HepG2 (cell line): ENCODE measurements at regions not wholly inside any gene's neighbourhood (a gene's known extent, or its start where the extent isn't known, plus 50 kb on each side); places are given as distances from the start of the nearest gene placed in this dataset.

Experiments
- ATAC-seq: fragments of 200-7000 bp; cut with Tn5 transposase; 3 replicates; pipeline ENCODE4 v1.9.1; 2020; ENCODE audit warnings: mild to moderate bottlenecking, moderate library complexity
- BruUV-seq: library from RNA; stranded (reverse); fragments of 400-500 nt; replicated peaks from 2 replicates; lab custom pipeline; 2021; lab: Mats Ljungman, UMichigan
- CTCF ChIA-PET: fragments of 300-600 bp; formaldehyde crosslinking; extraction: SDS; loops from one replicate; lab custom pipeline; 2021; ENCODE audit warnings: low total read pairs, inconsistent platforms, low intra/inter-chr PET ratio; lab: Yijun Ruan, JAX
- POLR2A ChIA-PET: fragments of 350-600 bp; sonication (Branson Sonifier 250); formaldehyde crosslinking; loops from one replicate; lab custom pipeline; 2020; ENCODE audit warnings: antibody characterized with exemption, inconsistent platforms; lab: Yijun Ruan, JAX
- DNase-seq: peaks from one replicate; pipeline ENCODE4 v3.0.0-alpha.2; 2015; ENCODE audit warnings: low spot score
- FAIRE-seq: peaks from 3 replicates; lab custom pipeline; 2011; peaks lifted over from hg19 to GRCh38; lab: Jason Lieb, UNC
- H2AFZ ChIP-seq: one replicate; pipeline ENCODE4 v1.6.1; 2011; ENCODE audit warnings: low read length, inconsistent platforms
- H3K27ac ChIP-seq: fragments of 300-600 bp; 3 replicates; pipeline ENCODE4 v1.8.0; 2011; ENCODE audit warnings: mixed run types, mild to moderate bottlenecking, mixed read lengths, low read length, inconsistent platforms; ENCODE audit not compliant: insufficient read depth; ENCODE audit errors: extremely low read length
- H3K27me3 ChIP-seq, 2 experiments: fragments of 200-600 bp in 1 of 2; 2 replicates in 1 of 2; 3 replicates in 1 of 2; pipeline versions ENCODE4 v1.6.0 to v1.8.0; 2011; ENCODE audit warnings: low read length in 2 of 2, mild to moderate bottlenecking in 2 of 2, moderate library complexity in 2 of 2, inconsistent platforms in 1 of 2; ENCODE audit not compliant: insufficient read depth in 2 of 2, control insufficient read depth in 1 of 2
- H3K36me3 ChIP-seq, 2 experiments: fragments of 200-600 bp in 1 of 2; replicated peaks in 1 of 2; 2 replicates in 1 of 2; 3 replicates in 1 of 2; pipeline versions ENCODE4 v1.5.1 to v1.8.0; 2011; ENCODE audit warnings: low read length in 2 of 2, inconsistent platforms in 1 of 2; ENCODE audit not compliant: insufficient read depth in 2 of 2, control insufficient read depth in 1 of 2
- H3K4me1 ChIP-seq: 2 replicates; pipeline ENCODE4 v1.5.1; 2012; ENCODE audit warnings: low read length, inconsistent platforms; ENCODE audit not compliant: insufficient read depth
- H3K4me2 ChIP-seq: 2 replicates; pipeline ENCODE4 v1.6.0; 2011; ENCODE audit warnings: low read depth, low read length, inconsistent platforms
- H3K4me3 ChIP-seq, 3 experiments: fragments of 200-600 bp in 1 of 3; sonication (generic), shearing (Covaris generic) in 1 of 3; replicated peaks in 1 of 3; 2 replicates each; pipeline ENCODE4 v1.5.1; 2011 to 2016; ENCODE audit warnings: low read length in 3 of 3, inconsistent platforms in 2 of 3, low read depth in 2 of 3, mild to moderate bottlenecking in 2 of 3, control low read depth in 1 of 3, mixed read lengths in 1 of 3; ENCODE audit not compliant: insufficient read depth in 1 of 3
- H3K79me2 ChIP-seq: one replicate; pipeline ENCODE4 v1.6.1; 2011; ENCODE audit warnings: low read length, inconsistent platforms; ENCODE audit not compliant: insufficient read depth
- H3K9ac ChIP-seq: 2 replicates; pipeline ENCODE4 v1.6.0; 2011; ENCODE audit warnings: mild to moderate bottlenecking, low read depth, low read length, inconsistent platforms; ENCODE audit not compliant: insufficient read depth
- H3K9me3 ChIP-seq: 2 replicates; pipeline ENCODE4 v1.5.1; 2012; ENCODE audit warnings: mild to moderate bottlenecking, low read length
- H4K20me1 ChIP-seq: 2 replicates; pipeline ENCODE4 v1.6.0; 2011; ENCODE audit warnings: inconsistent platforms, mild to moderate bottlenecking, low read length, moderate library complexity; ENCODE audit not compliant: insufficient read depth
- CCDC6 ChIP-seq: sonication (generic); formaldehyde crosslinking; IDR thresholded peaks from 2 replicates; pipeline ENCODE4 v1.8.1; 2022; ENCODE audit warnings: mild to moderate bottlenecking, missing genetic modification reagents, moderate library complexity
- CENPBD1 ChIP-seq: sonication (generic); formaldehyde crosslinking; IDR thresholded peaks from 2 replicates; pipeline ENCODE4 v1.8.0; 2022; ENCODE audit warnings: missing genetic modification reagents, low read depth, mild to moderate bottlenecking, borderline replicate concordance
- FLYWCH1 ChIP-seq: sonication (generic); formaldehyde crosslinking; IDR thresholded peaks from 2 replicates; pipeline ENCODE4 v1.8.1; 2023; ENCODE audit warnings: mild to moderate bottlenecking, missing genetic modification reagents
- JUND ChIP-seq: sonication (generic); formaldehyde crosslinking; IDR thresholded peaks from 2 replicates; pipeline ENCODE4 v1.8.0; 2022; ENCODE audit warnings: mild to moderate bottlenecking, missing genetic modification reagents
- KMT2B ChIP-seq: IDR thresholded peaks from 2 replicates; pipeline ENCODE4 v1.6.1; 2016; ENCODE audit warnings: missing genetic modification reagents, missing compliant biosample characterization
- NR3C1 ChIP-seq: sonication (generic); formaldehyde crosslinking; IDR thresholded peaks from 2 replicates; pipeline ENCODE4 v1.4.0; 2020; ENCODE audit warnings: missing genetic modification reagents
- TBX3 ChIP-seq: fragments of 450-650 bp; IDR thresholded peaks from 2 replicates; pipeline ENCODE4 v1.6.1; 2017; ENCODE audit warnings: antibody characterized with exemption, mild to moderate bottlenecking, inconsistent platforms, borderline replicate concordance
- ZBTB44 ChIP-seq: sonication (generic); formaldehyde crosslinking; IDR thresholded peaks from 2 replicates; pipeline ENCODE4 v1.4.0; 2020; ENCODE audit warnings: missing genetic modification reagents
- ZIK1 ChIP-seq: sonication (generic); formaldehyde crosslinking; IDR thresholded peaks from 2 replicates; pipeline ENCODE4 v1.5.0; 2020; ENCODE audit warnings: mild to moderate bottlenecking, low read depth, missing genetic modification reagents, borderline replicate concordance
- ZMYM4 ChIP-seq: sonication (generic); formaldehyde crosslinking; IDR thresholded peaks from 2 replicates; pipeline ENCODE4 v1.8.1; 2023; ENCODE audit warnings: mild to moderate bottlenecking, missing genetic modification reagents
- ZNF12 ChIP-seq: sonication (generic); formaldehyde crosslinking; IDR thresholded peaks from 2 replicates; pipeline ENCODE4 v1.5.0; 2020; ENCODE audit warnings: missing genetic modification reagents
- ZNF20 ChIP-seq: sonication (generic); formaldehyde crosslinking; IDR thresholded peaks from 2 replicates; pipeline ENCODE4 v1.4.0; 2020; ENCODE audit warnings: mild to moderate bottlenecking, moderate library complexity, missing genetic modification reagents
- ZNF33A ChIP-seq: sonication (generic); formaldehyde crosslinking; IDR thresholded peaks from 2 replicates; pipeline ENCODE4 v1.5.1; 2020; ENCODE audit warnings: missing genetic modification reagents, mild to moderate bottlenecking, moderate library complexity, borderline replicate concordance
- ZNF564 ChIP-seq: sonication (generic); formaldehyde crosslinking; IDR thresholded peaks from 2 replicates; pipeline ENCODE4 v1.8.1; 2023; ENCODE audit warnings: mild to moderate bottlenecking, missing genetic modification reagents
- ZNF7 ChIP-seq: IDR thresholded peaks from 2 replicates; pipeline ENCODE4 v1.6.1; 2016; ENCODE audit warnings: missing biosample characterization, missing genetic modification reagents
- ZNF790 ChIP-seq: sonication (generic); formaldehyde crosslinking; IDR thresholded peaks from 2 replicates; pipeline ENCODE4 v1.8.0; 2022; ENCODE audit warnings: missing genetic modification reagents, mild to moderate bottlenecking, borderline replicate concordance
- WGBS: methylation state at CpG from one replicate; pipeline ENCODE4 v1.1.6; 2017; ENCODE audit warnings: low lambda C conversion rate; 5-methylcytosine and 5-hydroxymethylcytosine counted together
- in situ Hi-C: cut with HindIII; loops from 2 replicates; pipeline ENCODE4 v1.10.0; 2017; ENCODE audit warnings: low pct_unique_long_range_greater_than_20kb; ENCODE audit not compliant: extremely low pct_ligation_motif_present
- intact Hi-C: fragments of 100-400 bp; cut with micrococcal nuclease; formaldehyde crosslinking; loops from one replicate; pipeline ENCODE4 v1.10.0; 2022; ENCODE audit not compliant: unreplicated experiment
- TF ChIP-seq, protein P1 (sequence below): sonication (generic); formaldehyde crosslinking; IDR thresholded peaks from 2 replicates; pipeline ENCODE4 v1.4.0; 2020; ENCODE audit warnings: missing genetic modification reagents

GRCh38 chr4:175282407-175282806 lies 364.2 kb downstream of the ADAM29 start (continued):
- TF ChIP-seq CENPBD1 (CRISPR knock-in tag) (no peak), ZIK1 (CRISPR knock-in tag) (no peak), ZNF790 (CRISPR knock-in tag) (no peak), ZNF564 (CRISPR knock-in tag) (no peak), TBX3 (no peak), ZNF12 (CRISPR knock-in tag) (no peak), ZNF33A (CRISPR knock-in tag) (no peak), KMT2B (CRISPR knock-in tag) (no peak), NR3C1 (CRISPR knock-in tag) (no peak), JUND (CRISPR knock-in tag) (no peak)

GRCh38 chr4:175290401-175290800 lies 372.2 kb downstream of the ADAM29 start:
- ATAC-seq (no peak), DNase-seq (no peak)
- no peak overlapping the region for H3K4me2 ChIP-seq
- H3K9me3 ChIP-seq, result peaks cover 47% of the 10 kb centered on the region
- no peaks in the 10 kb centered on the region for H4K20me1 ChIP-seq
- no peak overlapping the region for H3K4me3 ChIP-seq
- H3K27me3 ChIP-seq, result no peaks in the 10 kb centered on the region
- H3K36me3 ChIP-seq, result no peaks in the 10 kb centered on the region
- BruUV-seq, result no TSS peak
- no peak overlapping the region for H2AFZ ChIP-seq
- intact Hi-C loops, result no loop called here
- TF ChIP-seq CCDC6 (CRISPR knock-in tag) (no peak), FLYWCH1 (CRISPR knock-in tag) (no peak), ZNF20 (no peak), ZNF7 (no peak), ZBTB44 (no peak), ZMYM4 (CRISPR knock-in tag) (no peak)
- TF ChIP-seq, protein P1, sequence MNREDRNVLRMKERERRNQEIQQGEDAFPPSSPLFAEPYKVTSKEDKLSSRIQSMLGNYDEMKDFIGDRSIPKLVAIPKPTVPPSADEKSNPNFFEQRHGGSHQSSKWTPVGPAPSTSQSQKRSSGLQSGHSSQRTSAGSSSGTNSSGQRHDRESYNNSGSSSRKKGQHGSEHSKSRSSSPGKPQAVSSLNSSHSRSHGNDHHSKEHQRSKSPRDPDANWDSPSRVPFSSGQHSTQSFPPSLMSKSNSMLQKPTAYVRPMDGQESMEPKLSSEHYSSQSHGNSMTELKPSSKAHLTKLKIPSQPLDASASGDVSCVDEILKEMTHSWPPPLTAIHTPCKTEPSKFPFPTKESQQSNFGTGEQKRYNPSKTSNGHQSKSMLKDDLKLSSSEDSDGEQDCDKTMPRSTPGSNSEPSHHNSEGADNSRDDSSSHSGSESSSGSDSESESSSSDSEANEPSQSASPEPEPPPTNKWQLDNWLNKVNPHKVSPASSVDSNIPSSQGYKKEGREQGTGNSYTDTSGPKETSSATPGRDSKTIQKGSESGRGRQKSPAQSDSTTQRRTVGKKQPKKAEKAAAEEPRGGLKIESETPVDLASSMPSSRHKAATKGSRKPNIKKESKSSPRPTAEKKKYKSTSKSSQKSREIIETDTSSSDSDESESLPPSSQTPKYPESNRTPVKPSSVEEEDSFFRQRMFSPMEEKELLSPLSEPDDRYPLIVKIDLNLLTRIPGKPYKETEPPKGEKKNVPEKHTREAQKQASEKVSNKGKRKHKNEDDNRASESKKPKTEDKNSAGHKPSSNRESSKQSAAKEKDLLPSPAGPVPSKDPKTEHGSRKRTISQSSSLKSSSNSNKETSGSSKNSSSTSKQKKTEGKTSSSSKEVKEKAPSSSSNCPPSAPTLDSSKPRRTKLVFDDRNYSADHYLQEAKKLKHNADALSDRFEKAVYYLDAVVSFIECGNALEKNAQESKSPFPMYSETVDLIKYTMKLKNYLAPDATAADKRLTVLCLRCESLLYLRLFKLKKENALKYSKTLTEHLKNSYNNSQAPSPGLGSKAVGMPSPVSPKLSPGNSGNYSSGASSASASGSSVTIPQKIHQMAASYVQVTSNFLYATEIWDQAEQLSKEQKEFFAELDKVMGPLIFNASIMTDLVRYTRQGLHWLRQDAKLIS, result no peak
- TF ChIP-seq, all 625 proteins: peak for 0
- ChIA-PET POLR2A (no interaction called here), CTCF (no interaction called here)
- no peak for FAIRE-seq
- H3K4me1 ChIP-seq, result no peaks in the 10 kb centered on the region
- H3K9ac ChIP-seq, result no peak overlapping the region
- H3K79me2 ChIP-seq, result no peaks in the 10 kb centered on the region
- H3K27ac ChIP-seq, result no peak overlapping the region
- in situ Hi-C loops, result no loop called here
- 4% methylated on average over 3 of the region's 3 CpGs for WGBS
